GM23338 (cell line): ENCODE measurements at regions not wholly inside any gene's neighbourhood (a gene's known extent, or its start where the extent isn't known, plus 50 kb on each side); places are given as distances from the start of the nearest gene placed in this dataset.

Source experiments
- CREB1 ChIP-seq: fragments of 250-450 bp; sonication (Bioruptor Pico); IDR thresholded peaks from 2 replicates; pipeline ENCODE4 v1.5.0; 2020; ENCODE audit warnings: low read depth, mild to moderate bottlenecking, moderate library complexity
- EZH2 ChIP-seq: fragments of 200-600 bp; sonication (generic); IDR thresholded peaks from one replicate; pipeline ENCODE4 v1.8.0; 2017; ENCODE audit warnings: antibody characterized with exemption, mild to moderate bottlenecking, low read depth; ENCODE audit not compliant: unreplicated experiment
- EZH2phosphoT487 ChIP-seq: fragments of 200-600 bp; sonication (generic); IDR thresholded peaks from one replicate; pipeline ENCODE4 v1.8.1; 2018; ENCODE audit warnings: antibody characterized with exemption; ENCODE audit not compliant: unreplicated experiment
- JUNB ChIP-seq: IDR thresholded peaks from one replicate; pipeline ENCODE4 v1.6.1; 2016; ENCODE audit warnings: antibody characterized with exemption; ENCODE audit not compliant: unreplicated experiment
- NANOG ChIP-seq: IDR thresholded peaks from 2 replicates; pipeline ENCODE4 v1.6.1; 2016; ENCODE audit warnings: antibody characterized with exemption, borderline replicate concordance
- POLR2AphosphoS5 ChIP-seq: IDR thresholded peaks from 2 replicates; pipeline ENCODE4 v1.6.1; 2016; ENCODE audit warnings: antibody characterized with exemption, low read depth
- ZNF331 ChIP-seq: fragments of 250-450 bp; sonication (Bioruptor Pico); IDR thresholded peaks from 2 replicates; pipeline ENCODE4 v1.5.0; 2020; ENCODE audit warnings: low read depth, mild to moderate bottlenecking, moderate library complexity
- TF ChIP-seq, protein P1 (sequence below), 2 experiments: fragments of 200-600 bp in 1 of 2; sonication (generic) in 1 of 2; conservative IDR thresholded peaks; 2 replicates each; pipeline versions ENCODE4 v1.5.1 to v1.6.1; 2016 to 2017; ENCODE audit warnings: antibody characterized with exemption in 2 of 2, low read depth in 2 of 2, mild to moderate bottlenecking in 2 of 2, moderate library complexity in 1 of 2
- TF ChIP-seq, protein P2 (sequence below): IDR thresholded peaks from one replicate; pipeline ENCODE4 v1.6.1; 2018; ENCODE audit warnings: antibody characterized with exemption; ENCODE audit not compliant: unreplicated experiment
- TF ChIP-seq, protein P3 (sequence below): IDR thresholded peaks from 2 replicates; pipeline ENCODE4 v1.6.1; 2016; ENCODE audit warnings: antibody characterized with exemption

DNA sequence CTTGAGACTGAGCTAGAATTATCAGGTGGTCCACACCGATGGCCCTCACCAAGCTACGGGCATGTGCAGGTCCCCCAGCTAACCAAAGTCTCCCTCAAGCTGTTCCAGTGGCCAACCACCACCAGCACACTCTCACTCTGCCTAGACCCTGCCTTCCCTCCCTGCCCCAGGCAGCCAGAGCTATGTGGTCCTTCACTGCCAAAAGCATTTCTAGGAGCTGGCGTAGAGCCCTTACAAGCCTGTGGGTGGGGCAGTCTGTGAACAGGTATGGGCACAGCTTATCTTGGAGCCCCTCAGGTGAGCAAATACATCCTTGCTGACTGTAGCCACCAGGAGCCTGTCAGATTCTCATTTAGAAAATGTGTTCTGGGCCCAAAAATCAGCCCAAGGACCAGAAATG, 159.8 kb upstream of the PPP2R3A start:
- TF ChIP-seq POLR2AphosphoS5 (no peak), EZH2 (no peak), EZH2phosphoT487 (no peak), ZNF331 (CRISPR knock-in tag) (no peak), JUNB (no peak), NANOG (no peak), CREB1 (CRISPR knock-in tag) (no peak)
- TF ChIP-seq, protein P1, sequence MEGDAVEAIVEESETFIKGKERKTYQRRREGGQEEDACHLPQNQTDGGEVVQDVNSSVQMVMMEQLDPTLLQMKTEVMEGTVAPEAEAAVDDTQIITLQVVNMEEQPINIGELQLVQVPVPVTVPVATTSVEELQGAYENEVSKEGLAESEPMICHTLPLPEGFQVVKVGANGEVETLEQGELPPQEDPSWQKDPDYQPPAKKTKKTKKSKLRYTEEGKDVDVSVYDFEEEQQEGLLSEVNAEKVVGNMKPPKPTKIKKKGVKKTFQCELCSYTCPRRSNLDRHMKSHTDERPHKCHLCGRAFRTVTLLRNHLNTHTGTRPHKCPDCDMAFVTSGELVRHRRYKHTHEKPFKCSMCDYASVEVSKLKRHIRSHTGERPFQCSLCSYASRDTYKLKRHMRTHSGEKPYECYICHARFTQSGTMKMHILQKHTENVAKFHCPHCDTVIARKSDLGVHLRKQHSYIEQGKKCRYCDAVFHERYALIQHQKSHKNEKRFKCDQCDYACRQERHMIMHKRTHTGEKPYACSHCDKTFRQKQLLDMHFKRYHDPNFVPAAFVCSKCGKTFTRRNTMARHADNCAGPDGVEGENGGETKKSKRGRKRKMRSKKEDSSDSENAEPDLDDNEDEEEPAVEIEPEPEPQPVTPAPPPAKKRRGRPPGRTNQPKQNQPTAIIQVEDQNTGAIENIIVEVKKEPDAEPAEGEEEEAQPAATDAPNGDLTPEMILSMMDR (conservative IDR thresholded peaks at IDR 0.05; ENCODE audit: low read depth in 2 of 2), result no peak
- TF ChIP-seq, protein P2, sequence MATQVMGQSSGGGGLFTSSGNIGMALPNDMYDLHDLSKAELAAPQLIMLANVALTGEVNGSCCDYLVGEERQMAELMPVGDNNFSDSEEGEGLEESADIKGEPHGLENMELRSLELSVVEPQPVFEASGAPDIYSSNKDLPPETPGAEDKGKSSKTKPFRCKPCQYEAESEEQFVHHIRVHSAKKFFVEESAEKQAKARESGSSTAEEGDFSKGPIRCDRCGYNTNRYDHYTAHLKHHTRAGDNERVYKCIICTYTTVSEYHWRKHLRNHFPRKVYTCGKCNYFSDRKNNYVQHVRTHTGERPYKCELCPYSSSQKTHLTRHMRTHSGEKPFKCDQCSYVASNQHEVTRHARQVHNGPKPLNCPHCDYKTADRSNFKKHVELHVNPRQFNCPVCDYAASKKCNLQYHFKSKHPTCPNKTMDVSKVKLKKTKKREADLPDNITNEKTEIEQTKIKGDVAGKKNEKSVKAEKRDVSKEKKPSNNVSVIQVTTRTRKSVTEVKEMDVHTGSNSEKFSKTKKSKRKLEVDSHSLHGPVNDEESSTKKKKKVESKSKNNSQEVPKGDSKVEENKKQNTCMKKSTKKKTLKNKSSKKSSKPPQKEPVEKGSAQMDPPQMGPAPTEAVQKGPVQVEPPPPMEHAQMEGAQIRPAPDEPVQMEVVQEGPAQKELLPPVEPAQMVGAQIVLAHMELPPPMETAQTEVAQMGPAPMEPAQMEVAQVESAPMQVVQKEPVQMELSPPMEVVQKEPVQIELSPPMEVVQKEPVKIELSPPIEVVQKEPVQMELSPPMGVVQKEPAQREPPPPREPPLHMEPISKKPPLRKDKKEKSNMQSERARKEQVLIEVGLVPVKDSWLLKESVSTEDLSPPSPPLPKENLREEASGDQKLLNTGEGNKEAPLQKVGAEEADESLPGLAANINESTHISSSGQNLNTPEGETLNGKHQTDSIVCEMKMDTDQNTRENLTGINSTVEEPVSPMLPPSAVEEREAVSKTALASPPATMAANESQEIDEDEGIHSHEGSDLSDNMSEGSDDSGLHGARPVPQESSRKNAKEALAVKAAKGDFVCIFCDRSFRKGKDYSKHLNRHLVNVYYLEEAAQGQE, result no peak
- TF ChIP-seq, protein P3, sequence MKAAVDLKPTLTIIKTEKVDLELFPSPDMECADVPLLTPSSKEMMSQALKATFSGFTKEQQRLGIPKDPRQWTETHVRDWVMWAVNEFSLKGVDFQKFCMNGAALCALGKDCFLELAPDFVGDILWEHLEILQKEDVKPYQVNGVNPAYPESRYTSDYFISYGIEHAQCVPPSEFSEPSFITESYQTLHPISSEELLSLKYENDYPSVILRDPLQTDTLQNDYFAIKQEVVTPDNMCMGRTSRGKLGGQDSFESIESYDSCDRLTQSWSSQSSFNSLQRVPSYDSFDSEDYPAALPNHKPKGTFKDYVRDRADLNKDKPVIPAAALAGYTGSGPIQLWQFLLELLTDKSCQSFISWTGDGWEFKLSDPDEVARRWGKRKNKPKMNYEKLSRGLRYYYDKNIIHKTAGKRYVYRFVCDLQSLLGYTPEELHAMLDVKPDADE, result no peak
